Stimulated activated CD4-positive, alpha-beta T cell treated with anti-CD3 and anti-CD28 coated beads, Interleukin-12 subunit alpha, Interleukin-12 subunit beta, amount 100 ng/mL, for 4 hours (primary cell): ENCODE measurements at regions not wholly inside any gene's neighbourhood (a gene's known extent, or its start where the extent isn't known, plus 50 kb on each side); places are given as distances from the start of the nearest gene placed in this dataset.

Experiments used
- DNase-seq: peaks from one replicate; pipeline ENCODE4 v3.0.0-alpha.2; 2020

- no peak for DNase-seq
These were observed 87.7 kb upstream of the TMEM168 start for GRCh38 chr7:112877691-112878460.

GRCh38 chr7:112876877-112877276, 86.7 kb upstream of the TMEM168 start:
- DNase-seq, result no peak

GRCh38 chr7:112874909-112875308, 84.7 kb upstream of the TMEM168 start:
- no peak for DNase-seq

GRCh38 chr7:112873831-112874553, 83.8 kb upstream of the TMEM168 start:
- DNase-seq, result no peak

GRCh38 chr7:112869111-112869774, 79.0 kb upstream of the TMEM168 start:
- peak; percentile 30 for DNase-seq

GRCh38 chr7:112868609-112869008, 78.4 kb upstream of the TMEM168 start:
- no peak for DNase-seq

GRCh38 chr7:112866424-112866823, 76.2 kb upstream of the TMEM168 start:
- DNase-seq, result no peak

GRCh38 chr7:112864380-112864779, 74.2 kb upstream of the TMEM168 start:
- no peak for DNase-seq

GRCh38 chr7:112858838-112859237, 68.6 kb upstream of the TMEM168 start:
- no peak for DNase-seq

- DNase-seq, result no peak
These were observed 65.0 kb upstream of the TMEM168 start for GRCh38 chr7:112855227-112855626.

- no peak for DNase-seq
These were observed 64.0 kb upstream of the TMEM168 start for GRCh38 chr7:112854169-112854568.

- no peak for DNase-seq
These were observed 63.2 kb upstream of the TMEM168 start for GRCh38 chr7:112853422-112853821.

GRCh38 chr7:112843151-112843550, 53.0 kb upstream of the TMEM168 start:
- no peak for DNase-seq
